ENCODE measurements at regions not wholly inside any gene's neighbourhood (a gene's known extent, or its start where the extent isn't known, plus 50 kb on each side); places are given as distances from the start of the nearest gene placed in this dataset.
A peak's percentile ranks its signal among the peaks of the same experiment; 100 is the strongest.

- peak; percentile 26 for DNase-seq
Observed at GRCh38 chrX:39819921-39820849, 277.6 kb downstream of the BCOR start.

DNA sequence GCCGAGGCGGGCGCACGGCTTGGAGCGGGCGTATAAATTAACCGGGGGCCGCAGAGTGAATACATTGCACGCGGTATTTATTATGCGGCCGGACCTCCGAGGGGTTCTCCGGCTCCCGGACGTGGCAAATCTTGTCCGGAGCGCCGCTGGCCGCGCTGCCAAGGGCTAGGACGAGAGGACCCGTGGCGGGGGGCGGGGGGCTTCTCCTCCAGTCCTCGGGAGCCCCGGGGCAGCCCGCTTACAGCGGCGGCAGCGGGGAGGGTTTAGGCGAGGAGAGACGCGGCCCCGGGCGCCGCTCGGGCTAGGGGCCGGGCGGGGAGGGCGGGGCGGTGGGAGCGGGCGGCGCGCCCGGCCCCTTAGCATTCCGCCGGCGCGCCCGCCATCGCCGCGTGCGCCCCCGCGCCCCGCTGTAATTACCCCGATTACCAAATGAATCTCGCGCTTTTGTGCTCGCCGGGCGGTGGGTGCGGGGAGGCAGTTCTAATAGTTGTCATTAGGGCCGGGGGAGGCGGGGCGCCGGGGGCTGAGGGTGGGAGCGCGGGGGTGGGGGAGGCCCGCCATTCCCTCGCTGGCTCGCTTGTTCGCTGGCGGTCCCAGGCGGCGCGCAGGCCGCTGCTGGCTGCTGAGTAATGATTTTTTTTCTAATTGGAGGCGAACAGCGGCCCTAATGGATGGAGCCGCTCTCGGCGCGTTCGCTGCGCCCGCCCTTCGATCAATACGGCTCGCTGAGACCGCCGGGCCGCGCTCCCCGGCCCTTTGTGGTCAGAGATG, 276.6 kb downstream of the BCOR start:
- DNase-seq: no peak

DNA sequence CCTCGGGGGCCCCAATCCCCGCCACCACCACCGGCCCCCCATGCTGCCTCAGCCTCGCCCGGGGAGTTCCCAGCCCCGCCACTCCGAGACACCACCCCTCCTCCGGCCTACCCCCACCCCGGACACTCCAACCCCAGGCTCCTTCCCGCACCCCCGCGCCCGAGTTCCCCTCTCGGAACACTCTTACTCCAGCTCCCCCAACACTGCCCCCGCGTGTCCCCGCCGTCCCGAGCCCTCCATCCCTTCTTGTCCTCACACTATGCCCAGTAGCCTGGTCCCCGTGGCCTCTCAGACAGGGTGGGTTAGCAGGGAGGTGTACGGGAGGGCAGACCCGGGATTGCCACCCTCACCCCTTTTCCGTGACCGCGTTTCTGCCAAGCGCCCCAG, 276.1 kb downstream of the BCOR start:
- DNase-seq: no peak

- DNase-seq: no peak
Observed at GRCh38 chrX:39822133-39822748, 275.5 kb downstream of the BCOR start.

DNA sequence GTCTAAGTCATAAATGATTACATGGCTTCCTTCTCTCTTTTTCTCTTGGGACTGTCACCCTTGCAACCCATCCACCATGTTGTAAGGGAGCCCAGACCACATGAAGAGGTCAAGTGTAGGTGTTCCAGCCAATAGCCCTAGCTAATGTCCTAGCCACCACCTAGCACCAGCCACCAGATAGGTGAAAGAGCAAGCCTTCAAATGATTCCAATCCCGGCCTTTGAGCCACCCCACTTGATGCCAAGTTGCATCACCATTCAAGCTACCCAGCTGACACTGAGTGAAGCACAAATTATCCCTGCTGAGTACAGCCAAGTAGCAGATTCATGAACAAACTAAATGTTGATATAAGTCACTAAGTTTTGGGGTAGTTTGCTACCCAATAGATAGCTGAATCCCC, 274.3 kb downstream of the BCOR start:
- DNase-seq: no peak

- DNase-seq: no peak
Observed at GRCh38 chrX:39823854-39824253, 273.9 kb downstream of the BCOR start.

DNA sequence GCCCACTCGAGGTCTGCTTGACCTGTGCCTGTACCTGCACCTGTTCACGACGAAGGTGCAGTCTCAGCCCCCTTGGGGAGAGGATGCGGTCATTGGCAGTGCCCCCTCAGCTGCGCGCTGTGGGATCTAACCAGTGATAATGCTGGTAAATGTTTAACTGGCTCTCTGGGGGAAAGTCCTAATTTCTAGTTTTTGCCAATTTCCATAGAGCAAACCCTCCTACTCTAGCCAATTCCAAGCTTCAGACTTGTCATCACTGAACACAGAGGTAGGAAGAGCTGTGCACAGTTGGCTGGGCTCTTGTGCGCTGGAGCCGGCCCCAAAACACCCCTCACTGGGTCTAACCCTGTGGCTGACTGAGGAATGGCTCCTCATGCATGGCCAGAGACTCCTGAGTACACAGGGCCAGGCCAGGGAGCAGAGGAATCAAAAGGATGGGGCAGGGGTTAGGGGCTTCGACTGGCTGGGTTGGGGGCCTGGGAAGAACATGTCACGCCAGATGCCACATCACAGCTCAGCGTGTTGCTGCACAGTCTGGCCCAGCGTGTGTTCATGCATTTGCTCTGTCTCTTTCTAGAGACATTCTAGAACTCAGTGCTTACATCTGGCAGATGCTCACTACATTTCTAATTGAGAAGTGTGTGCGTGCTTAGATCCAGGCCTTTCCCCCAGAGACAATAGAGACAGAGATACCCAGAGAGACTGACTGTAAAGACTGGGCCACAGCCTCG, 270.8 kb downstream of the BCOR start:
- no peak for DNase-seq

DNA sequence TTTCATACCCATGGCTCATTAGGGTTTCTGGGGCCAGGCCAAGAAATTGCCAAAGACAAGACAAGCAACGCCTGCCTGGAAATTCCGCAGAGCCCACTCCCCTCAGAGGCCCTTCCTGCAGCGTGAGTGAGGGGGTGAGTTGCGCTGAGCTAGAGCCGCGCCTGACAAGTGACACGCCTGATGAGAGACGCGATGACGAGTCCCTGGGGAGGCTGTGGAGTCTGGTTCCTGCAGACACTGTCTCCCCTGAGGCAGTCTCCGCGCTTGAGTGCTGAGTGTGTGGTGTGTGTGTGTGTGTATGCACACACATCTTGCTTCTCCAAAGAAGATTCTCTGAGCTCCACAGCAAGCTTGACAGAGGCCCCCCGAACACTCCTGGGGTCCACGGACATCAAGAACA, 269.8 kb downstream of the BCOR start:
- no peak for DNase-seq

DNA sequence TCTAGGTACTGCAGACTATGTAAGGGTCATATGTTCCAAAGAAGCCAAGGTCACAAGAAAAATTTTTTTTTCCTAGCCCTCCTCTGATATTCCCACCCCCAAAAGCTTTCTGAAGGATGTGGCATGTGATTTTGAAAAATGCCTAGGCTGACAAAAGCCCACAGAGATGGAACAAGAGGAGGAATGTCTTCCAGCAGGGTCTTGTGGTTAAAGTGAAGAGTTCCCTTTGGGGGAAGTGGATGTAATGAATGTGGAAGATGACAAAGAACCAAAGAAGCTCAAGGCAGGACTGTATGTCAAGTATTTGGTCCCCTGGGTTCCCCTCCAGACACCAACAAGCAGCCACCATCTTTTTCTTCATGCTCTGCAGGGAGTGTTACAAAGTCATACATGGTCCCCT, 268.8 kb downstream of the BCOR start:
- no peak for DNase-seq

GRCh38 chrX:39829965-39830364, 267.8 kb downstream of the BCOR start:
- no peak for DNase-seq

DNA sequence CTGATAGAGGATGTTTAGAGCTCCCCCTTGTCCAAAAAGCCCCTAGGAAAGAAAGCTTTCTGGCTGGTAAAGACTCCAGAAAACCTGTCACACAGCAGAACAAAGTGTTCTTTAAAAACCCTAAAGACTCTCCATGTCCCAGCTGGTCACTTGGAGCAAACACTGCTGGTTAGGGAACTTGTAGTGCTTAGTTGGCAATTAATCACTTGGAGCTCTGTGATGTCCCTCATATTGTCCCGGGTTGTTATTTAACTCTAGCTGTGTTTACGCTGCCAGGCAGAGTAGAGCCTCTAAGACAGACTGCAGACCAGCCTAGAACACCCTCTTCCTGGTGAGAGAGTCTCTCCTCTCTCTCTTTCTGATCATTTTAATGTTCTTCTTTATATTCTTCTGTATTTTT, 267.3 kb downstream of the BCOR start:
- DNase-seq: no peak

DNA sequence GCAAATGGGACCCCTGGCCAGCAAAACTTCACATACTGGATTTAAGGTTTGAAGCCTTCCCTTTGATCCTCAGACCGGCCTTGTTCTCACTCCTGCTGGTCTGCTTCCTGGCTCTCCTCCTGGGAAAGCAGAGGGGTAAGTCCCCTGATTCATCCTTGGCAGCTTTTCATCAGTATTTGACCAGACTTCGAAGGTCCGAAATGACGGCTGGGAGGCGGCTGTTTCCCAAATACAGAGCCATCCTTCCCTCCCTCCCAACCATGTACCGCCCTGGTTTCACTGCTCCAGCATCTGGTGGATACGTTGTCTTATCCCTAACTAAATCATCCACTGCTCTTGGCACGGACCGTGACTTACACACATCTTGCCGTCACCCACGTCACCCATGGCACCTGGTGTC, 265.5 kb downstream of the BCOR start:
- no peak for DNase-seq

DNA sequence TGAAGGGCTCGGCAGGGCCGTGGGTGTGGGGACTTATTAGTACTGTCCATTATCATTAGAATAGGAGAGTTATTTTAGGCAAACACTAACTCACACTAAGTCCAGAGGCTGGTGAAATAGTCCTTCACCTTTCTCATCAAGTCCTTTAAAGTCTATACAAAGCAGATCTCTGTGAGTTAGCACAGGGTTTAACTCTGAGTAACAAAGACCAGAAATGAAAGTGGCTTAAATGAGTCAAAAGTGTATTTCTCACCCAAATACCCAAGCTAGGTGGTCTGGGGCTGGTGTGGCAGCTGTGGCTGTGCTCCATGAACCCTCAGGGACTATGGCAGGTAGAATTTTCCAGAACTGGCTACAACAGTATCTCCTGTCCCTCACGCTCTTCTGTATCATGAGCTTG, 263.2 kb downstream of the BCOR start:
- no peak for DNase-seq

GRCh38 chrX:39835241-39835640, 262.5 kb downstream of the BCOR start:
- no peak for DNase-seq

DNA sequence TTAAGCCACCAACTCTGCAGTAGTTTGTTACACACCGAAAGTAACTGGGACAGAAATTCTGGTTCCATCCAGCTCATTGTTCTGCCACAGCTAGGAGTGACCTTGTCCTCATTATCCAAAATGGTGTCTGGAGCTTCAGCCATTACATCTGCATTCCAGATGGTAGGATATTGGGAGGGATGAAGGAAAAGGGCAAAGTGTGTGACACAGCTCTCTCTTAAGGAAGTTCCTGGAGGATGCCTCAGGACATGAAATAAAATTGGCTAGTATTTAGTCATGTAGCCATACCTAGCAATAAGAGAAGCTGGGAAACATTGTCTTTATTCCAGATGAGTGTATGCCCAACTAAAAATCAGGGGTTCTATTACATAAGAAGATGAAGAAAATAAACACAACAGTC, 262.0 kb downstream of the BCOR start:
- DNase-seq: no peak

DNA sequence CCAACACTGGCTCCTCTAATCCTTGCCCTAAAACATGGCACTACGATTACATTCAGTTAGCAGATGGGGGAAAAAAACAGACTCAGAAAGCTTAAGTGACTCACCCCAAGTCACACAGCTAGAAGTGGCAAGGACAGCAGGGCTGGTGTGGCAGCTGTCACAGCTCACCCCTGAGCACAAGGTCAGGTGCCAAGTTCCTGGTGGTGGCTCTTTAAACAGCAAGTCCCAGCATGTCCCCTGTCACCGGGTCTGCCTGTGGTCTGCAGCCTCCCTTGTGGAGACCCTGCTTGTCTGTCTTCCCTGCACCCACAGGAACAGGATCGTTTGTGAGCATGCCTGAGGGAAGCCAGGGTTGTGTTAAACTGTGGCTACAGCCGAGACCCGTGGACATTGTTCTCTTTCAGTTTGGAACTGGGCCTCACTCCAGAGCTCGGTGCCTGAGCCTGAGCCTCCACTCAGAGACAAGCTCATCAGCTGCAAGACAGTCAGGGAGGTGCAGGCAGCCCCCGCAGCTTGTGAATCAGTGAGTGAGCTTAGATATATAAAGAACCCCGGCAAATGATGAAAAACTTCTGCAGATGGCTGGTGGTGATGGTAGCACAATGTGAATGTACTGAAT, 260.8 kb downstream of the BCOR start:
- DNase-seq: no peak

GRCh38 chrX:39837688-39838087, 260.1 kb downstream of the BCOR start:
- DNase-seq: no peak

DNA sequence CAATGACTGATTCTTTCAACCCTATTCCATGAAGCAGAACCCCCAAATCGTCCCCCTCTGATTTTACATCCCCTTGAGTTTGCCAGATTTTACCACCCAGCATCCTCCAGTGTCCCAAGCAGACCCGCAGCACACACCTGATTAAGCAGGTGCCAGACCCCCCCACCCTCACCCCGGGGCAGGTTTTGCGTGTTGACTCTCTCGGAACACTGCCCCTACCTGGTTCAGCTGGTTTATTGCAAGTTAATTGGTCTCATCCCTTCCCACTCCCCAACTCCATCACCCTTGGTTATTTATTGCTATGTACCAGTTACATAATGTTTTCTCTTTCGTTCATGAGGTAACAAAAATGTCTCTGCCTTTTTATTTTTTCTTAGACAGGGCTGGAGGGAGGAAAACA, 258.4 kb downstream of the BCOR start:
- DNase-seq: no peak

- DNase-seq: no peak
Observed at GRCh38 chrX:39840133-39840532, 257.6 kb downstream of the BCOR start.

- DNase-seq: no peak
Observed at GRCh38 chrX:39840581-39841093, 257.1 kb downstream of the BCOR start.

DNA sequence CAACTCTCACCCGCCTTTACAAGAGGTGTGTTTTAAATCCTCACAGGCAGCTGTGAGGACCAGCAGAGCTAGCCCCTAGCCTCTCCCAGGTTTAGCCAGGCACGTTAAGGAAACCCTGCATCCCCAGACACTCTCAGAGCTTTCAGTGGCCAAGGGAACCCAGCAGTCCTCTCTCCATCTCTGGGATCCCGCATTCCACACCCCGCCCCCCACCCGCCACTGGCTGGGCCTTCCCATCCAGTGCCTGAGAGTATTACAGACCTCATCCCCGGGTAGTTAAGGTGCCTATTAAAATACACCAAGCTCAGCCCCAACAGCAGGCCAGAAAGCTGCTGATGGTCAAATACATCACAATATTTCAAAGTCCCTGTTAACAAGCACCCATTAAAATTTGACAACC, 256.2 kb downstream of the BCOR start:
- no peak for DNase-seq

DNA sequence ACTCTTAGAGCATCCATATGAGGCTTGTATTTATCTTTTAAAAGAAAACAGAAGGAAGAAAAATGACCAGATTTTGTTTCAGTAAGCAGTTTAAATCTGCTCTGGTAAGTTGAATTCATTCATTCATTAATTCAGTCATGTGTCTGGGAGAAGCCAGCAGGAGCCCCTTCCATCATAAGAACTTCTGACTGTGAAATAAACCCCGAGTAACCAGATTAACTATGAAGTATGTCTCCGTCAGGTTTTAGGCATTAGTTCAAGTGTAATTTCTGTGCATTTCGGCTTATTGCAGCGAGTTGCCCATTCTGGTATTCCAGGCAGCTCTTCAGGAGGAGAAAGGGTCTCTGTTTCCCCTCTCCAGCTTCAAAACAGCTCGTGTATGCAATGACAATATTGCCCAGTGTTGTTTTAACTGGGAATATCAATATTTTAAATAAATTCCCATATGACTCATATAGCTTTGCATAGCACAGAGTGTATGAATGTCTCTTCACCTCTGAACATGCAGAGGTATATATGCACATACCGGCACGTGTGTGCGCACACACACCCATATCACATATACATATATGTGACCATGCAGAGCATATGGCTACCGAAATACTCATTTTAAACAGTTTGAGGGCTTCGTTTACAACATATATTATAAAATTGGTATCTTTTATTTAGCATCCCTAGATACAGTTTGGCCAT, 255.3 kb downstream of the BCOR start:
- no peak for DNase-seq
